Left lobe of liver (tissue), 2 donors: ENCODE measurements at regions not wholly inside any gene's neighbourhood (a gene's known extent, or its start where the extent isn't known, plus 50 kb on each side); places are given as distances from the start of the nearest gene placed in this dataset.

Experiments
- ATAC-seq: fragments of 200-7000 bp; cut with Tn5 transposase; one replicate; pipeline ENCODE4 v1.9.1; 2020; ENCODE audit warnings: mild to moderate bottlenecking, moderate library complexity
- DNase-seq: peaks from one replicate; pipeline ENCODE4 v3.0.0-alpha.2; 2020; ENCODE audit warnings: low spot score
- donor health status: DM: no; HTN: no; CAD: no; lungs with moderate emphysema.
- donor health status: DM: no; HTN: yes; CAD: no.

- ATAC-seq, result no peak
- DNase-seq, result no peak
Observed at GRCh38 chr19:31629579-31630363, 280.5 kb upstream of the TSHZ3 start.

GRCh38 chr19:31633014-31633413 is 283.8 kb upstream of the TSHZ3 start:
- DNase-seq, result no peak
- no peak for ATAC-seq

- ATAC-seq (no peak), DNase-seq (no peak)
Observed at GRCh38 chr19:31639306-31639705, 290.1 kb upstream of the TSHZ3 start.

- DNase-seq, result no peak
- no peak for ATAC-seq
Observed at GRCh38 chr19:31641591-31641990, 292.4 kb upstream of the TSHZ3 start.

GRCh38 chr19:31648347-31648746 is 299.1 kb upstream of the TSHZ3 start:
- no peak for DNase-seq
- no peak for ATAC-seq

DNA sequence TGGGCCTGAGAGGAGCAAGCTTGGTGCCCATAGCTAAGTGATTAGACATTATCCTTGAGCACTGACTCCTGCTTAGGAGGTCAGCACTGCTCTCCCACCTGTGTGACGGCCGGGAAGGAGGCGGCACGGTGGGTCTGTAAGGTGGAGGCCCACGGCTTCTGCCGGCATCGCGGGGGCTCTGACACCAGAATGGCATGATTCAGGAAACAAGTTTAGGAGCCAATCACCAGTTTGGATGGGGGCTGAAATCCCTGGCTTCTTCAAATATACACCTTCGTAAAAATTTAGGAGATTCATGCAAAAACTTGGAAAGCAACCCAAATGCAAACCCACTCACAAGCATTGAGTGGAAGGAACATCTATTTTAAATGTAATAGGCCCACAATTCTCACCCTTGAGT is 307.3 kb upstream of the TSHZ3 start:
- ATAC-seq, result no peak
- no peak for DNase-seq

DNA sequence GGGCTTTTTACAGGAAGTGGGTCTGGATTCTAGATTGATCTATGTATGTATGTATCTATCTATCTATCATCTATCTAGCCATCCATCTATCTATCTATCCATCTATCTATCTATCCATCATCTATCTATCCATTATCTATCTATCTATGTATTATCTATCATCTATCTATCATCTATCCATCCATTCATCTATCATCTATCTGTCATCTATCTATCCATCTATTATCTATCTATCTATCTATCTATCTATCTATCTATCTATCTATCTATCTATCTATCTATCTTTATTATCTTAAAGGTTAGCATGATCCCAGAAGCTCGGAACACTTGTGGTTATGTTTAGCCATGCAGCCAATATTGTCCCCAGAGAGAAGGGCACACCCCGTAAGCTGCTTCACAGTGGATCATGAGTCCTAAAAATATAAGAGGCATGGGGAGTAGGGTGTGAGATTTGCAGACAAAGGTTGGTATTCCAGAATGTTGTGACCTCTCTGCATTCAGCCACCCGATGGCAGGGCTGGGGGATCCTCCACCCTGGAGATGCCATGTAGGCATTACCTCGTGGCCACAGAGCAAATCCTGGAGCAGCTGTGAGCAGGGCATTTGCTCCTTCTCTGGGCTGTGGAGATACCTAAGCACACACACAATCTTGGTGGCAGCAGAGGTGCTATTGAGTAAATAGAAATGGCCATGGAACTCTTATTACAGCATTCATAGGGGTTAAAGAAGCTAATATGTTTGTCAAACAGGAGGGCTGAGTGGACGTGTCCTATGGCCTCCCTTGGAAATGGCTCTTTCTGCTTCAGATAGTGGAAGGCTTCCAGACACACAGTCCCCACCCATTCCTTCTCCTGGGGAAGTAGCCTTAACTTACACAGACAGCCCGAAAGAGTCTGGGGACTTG is 310.0 kb upstream of the TSHZ3 start:
- DNase-seq, result no peak
- no peak for ATAC-seq

- ATAC-seq, result no peak
- no peak for DNase-seq
Observed at GRCh38 chr19:31659897-31660210, 310.6 kb upstream of the TSHZ3 start.

- ATAC-seq, result no peak
Observed at GRCh38 chr19:31664096-31664495, 314.9 kb upstream of the TSHZ3 start.

GRCh38 chr19:31664997-31665396 is 315.8 kb upstream of the TSHZ3 start:
- ATAC-seq, result no peak
- no peak for DNase-seq

More at GRCh38 chr19:31664096-31664495, 314.9 kb upstream of the TSHZ3 start:
- no peak for DNase-seq

GRCh38 chr19:31666126-31666525 is 316.9 kb upstream of the TSHZ3 start:
- ATAC-seq, result no peak
- no peak for DNase-seq

DNA sequence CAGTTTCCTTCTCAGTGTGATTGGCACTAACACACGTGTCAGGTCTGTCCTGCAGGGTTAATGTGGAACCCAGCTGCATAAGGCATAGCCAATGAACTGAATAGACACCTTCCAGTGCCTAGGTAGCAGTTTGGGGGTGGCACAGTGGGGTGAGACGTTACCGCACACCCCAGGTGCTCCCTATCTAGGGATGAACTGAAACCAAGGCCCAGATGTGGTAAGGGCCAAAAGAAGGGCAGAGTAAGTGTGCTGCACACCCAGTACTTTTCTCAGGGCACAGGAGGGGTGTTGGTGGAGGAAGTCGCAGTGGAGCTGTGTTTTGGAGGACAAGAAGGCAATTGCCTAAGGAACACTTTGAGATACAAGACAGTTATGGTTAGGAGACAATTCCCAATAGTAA is 317.9 kb upstream of the TSHZ3 start:
- ATAC-seq (no peak), DNase-seq (no peak)

DNA sequence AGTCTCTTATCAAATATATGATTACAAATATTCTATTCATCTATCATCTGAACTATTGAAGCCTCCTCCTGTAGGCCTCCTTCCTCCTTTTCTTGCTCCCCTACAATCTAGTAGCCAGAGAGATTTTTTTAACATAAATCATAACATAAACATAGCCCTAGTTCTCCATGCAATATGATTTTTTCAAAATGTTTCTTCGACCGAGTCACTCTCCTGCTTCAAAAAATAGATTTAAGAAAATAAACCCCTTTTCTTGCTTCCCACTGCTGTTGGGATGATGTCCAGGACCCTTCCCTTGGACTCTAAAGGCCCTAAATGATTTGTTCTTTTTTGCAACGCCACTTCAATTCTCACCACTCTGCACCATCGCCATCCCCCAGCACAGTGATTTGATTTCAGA is 319.7 kb upstream of the TSHZ3 start:
- ATAC-seq, result no peak
- no peak for DNase-seq

GRCh38 chr19:31670931-31671330 is 321.7 kb upstream of the TSHZ3 start:
- ATAC-seq (no peak), DNase-seq (no peak)

DNA sequence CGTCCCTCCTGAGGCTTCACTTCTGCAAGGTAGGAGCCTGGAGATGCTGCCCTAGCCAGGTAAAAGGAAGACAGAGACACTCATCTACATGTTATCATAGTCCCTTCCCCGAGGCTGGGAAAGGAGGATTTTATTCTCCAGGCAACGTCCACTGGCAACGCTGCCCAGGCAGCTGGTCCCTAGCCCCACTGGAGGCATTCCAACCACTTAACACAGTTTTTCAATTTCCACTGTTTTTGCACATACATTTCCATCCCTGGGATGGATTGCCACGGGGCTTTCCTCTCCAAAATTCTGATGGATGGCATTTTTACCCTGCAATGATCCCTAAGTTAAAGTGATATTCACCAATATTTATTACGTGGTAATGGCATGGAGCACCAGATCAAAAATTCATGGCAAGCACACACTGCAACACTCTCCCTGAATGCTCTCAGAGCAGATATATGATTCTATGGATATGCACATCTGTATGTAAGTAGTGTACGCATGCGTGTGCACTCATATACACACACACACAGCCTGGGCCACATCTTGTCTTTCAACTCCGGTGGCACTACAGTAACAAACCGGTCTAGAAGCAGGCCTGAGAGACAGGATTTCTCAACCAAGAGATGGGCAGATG is 322.3 kb upstream of the TSHZ3 start:
- no peak for ATAC-seq
- no peak for DNase-seq

DNA sequence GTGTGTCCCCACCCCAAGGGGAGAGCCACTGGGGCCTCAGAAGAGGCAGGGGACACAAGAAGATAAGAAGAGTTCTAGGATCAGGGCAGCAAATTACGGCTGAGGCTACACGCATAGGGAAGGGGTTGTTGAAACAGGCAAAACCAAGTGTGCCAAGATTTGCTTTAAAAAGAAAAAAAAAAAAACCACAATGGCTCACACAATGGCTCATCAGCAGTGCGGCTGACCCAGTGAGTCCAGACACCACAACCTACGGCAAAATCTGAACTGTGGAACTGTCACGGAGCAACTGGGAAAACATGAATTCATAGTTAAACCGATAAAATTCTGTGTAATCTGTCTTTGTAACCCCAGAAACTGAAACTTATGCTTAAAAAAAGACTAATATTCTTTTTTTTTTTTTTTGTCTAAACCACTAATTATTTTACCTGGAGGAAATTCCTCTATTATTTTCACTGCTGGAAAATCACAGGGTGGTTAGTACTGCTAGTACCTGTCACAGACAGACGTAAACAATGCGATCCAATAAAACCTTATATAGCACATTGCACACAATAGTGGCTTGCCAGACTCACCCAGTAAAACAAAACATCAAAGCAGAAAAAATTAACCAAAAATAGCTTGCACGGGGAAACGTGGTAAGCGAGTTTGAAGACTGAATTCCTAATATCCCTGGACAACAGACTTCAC is 325.4 kb upstream of the TSHZ3 start:
- ATAC-seq, result no peak
- DNase-seq, result no peak

DNA sequence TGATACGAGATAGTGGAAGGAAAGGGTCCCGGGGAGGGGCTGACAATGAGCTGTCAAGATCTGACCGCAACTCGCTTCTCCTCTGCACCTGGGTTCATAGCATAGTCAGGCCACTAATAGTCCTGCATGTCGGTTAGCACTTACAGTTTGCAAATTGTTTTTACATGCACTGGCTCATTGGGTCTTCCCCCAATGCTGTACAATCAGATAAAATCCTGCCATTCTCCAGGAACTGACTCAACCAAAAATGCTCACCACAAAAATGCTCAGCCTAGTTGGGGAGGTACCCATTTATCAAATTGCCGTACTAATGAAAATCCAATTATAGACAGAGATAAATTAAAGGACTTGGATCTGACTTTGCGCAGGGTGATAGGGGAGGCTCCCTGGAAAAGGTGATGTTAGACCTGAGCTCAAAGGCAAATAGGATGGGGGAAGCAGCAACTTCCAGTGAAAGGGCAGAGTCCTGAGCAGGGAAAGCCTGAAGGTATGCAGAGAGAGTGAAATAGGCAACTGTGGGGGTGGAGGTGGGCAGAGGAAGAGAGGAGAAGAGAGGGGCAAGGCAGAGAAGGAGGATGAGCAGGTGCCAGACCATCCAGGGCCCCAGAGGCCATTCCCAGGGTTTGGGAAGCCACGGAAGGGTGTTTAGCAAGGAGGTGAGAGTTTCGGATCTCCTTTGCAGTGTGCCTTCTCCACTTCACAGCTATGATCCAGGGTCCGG is 326.1 kb upstream of the TSHZ3 start:
- ATAC-seq, result no peak
- DNase-seq, result no peak

DNA sequence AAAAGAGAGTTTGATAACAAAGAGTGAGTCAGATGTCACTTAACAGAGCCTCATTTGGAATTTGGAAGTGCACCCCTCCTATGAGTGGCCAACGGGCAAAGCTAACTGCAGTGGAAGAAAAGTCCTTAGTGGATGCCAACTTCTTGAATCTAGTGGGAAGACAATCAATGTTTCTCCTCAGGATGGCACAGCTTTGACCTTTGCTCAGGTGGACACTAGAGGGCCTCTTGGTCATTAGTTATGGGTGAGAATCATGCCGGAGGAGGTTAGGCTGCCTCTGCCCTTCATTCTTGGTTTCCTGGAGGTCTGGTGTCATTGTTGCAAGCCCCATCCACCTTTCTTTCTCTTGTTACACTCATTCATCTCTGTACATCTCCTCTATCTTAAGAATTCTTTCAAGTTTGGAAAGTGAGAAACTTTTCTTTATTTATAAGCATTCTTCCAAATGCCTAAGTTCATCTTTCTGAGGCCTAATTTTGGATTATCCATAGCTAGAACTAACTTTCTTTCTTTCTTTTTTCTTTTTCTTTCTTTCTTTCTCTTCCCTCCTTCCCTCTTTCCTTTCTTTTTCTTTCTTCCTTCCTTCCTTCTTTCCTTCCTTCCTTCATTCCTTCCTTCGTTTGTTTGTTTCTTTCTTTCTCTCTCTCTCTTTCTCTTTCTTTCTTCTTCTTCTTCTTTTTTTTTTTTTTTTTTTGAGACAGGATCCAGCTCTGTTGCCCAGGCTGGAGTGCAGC is 327.2 kb upstream of the TSHZ3 start:
- DNase-seq (no peak), ATAC-seq (peak; percentile 49)

DNA sequence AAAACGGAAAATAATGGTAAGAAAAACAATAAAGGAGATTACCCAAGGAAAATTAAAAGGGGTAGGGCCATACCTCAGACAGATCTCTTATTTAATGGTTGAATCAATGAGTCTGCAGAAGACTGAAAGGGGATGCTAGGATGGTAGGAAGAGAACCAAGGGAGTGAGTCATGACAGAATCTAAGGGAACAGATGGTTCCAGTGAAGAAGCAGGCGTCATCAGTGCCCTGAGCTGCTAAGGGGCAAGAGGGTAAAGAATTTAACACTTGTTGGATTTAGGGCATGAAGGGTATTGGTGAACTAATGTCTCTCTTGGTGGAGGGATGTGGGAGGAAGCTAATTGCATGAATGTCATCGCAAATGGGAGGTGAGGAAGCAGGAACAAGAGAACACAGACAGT is 329.2 kb upstream of the TSHZ3 start:
- DNase-seq (no peak), ATAC-seq (no peak)

DNA sequence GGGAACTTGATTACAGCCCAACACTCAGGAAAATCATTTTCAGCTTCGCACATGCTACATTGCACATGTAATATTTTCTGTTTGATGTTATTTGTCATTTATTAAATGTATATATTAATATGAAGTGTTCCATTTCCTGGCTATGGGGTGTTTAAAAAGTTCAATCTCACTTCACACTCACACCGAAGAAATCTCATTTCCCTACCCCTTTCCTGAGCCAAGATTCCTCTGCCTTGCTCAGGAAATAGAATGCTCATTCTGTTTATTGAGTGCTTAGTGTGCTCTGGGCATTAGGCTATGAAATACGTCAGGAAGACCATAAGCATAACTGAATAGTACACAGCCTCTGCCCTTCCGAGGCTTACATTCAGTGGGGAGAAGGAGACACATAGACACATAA is 331.9 kb upstream of the TSHZ3 start:
- DNase-seq (no peak), ATAC-seq (no peak)
